ENCODE measurements at regions not wholly inside any gene's neighbourhood (a gene's known extent, or its start where the extent isn't known, plus 50 kb on each side); places are given as distances from the start of the nearest gene placed in this dataset.

GRCh38 chr20:56873836-56874235 is 244.7 kb downstream of the TFAP2C start:
- TF ChIP-seq EZH2 (IDR thresholded peaks at IDR 0.05; ENCODE audit: low read length, unreplicated experiment): no peak
- TF ChIP-seq, protein P1, sequence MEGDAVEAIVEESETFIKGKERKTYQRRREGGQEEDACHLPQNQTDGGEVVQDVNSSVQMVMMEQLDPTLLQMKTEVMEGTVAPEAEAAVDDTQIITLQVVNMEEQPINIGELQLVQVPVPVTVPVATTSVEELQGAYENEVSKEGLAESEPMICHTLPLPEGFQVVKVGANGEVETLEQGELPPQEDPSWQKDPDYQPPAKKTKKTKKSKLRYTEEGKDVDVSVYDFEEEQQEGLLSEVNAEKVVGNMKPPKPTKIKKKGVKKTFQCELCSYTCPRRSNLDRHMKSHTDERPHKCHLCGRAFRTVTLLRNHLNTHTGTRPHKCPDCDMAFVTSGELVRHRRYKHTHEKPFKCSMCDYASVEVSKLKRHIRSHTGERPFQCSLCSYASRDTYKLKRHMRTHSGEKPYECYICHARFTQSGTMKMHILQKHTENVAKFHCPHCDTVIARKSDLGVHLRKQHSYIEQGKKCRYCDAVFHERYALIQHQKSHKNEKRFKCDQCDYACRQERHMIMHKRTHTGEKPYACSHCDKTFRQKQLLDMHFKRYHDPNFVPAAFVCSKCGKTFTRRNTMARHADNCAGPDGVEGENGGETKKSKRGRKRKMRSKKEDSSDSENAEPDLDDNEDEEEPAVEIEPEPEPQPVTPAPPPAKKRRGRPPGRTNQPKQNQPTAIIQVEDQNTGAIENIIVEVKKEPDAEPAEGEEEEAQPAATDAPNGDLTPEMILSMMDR (conservative IDR thresholded peaks at IDR 0.05; ENCODE audit: low read depth, low read length): no peak
- no peak for TF ChIP-seq EZH2phosphoT487 (IDR thresholded peaks at IDR 0.05; ENCODE audit: borderline replicate concordance, low read length)

All from PC-3 (cell line).